Small intestine (tissue), 7 donors: ENCODE measurements at regions not wholly inside any gene's neighbourhood (a gene's known extent, or its start where the extent isn't known, plus 50 kb on each side); places are given as distances from the start of the nearest gene placed in this dataset.
A peak's percentile ranks its signal among the peaks of the same experiment; 100 is the strongest.

ENCODE experiments used
- DNase-seq, 2 donors: peaks; one replicate each; pipeline versions ENCODE4 v3.0.0 to v3.0.0-alpha.2; 2013
- FAIRE-seq: peaks from 2 replicates; lab custom pipeline; 2012; peaks lifted over from hg19 to GRCh38; lab: Jason Lieb, UNC
- H3K27ac ChIP-seq, 3 donors: one replicate each; pipeline ENCODE4 v1.5.1; 2013; ENCODE audit warnings: low read length in 2 of 3, mild to moderate bottlenecking in 2 of 3, control low read depth in 1 of 3, inconsistent platforms in 1 of 3, low read depth in 1 of 3, moderate library complexity in 1 of 3
- H3K27me3 ChIP-seq, 3 donors: one replicate each; pipeline ENCODE4 v1.6.1; 2013; ENCODE audit warnings: low read length in 3 of 3, inconsistent platforms in 1 of 3; ENCODE audit not compliant: control insufficient read depth in 3 of 3, insufficient read depth in 3 of 3
- H3K36me3 ChIP-seq, 3 donors: one replicate each; pipeline ENCODE4 v1.6.1; 2013; ENCODE audit warnings: low read length in 3 of 3, inconsistent platforms in 1 of 3, low read depth in 1 of 3, mild to moderate bottlenecking in 1 of 3, moderate library complexity in 1 of 3; ENCODE audit not compliant: control insufficient read depth in 3 of 3, insufficient read depth in 2 of 3
- H3K4me1 ChIP-seq, 3 donors: one replicate each; pipeline ENCODE4 v1.6.1; 2013; ENCODE audit warnings: low read length in 2 of 3, inconsistent platforms in 1 of 3, low read depth in 1 of 3, mild to moderate bottlenecking in 1 of 3, moderate library complexity in 1 of 3; ENCODE audit not compliant: control insufficient read depth in 3 of 3, insufficient read depth in 2 of 3
- H3K4me3 ChIP-seq, 3 donors: one replicate each; pipeline ENCODE4 v1.5.1; 2013; ENCODE audit warnings: low read length in 3 of 3, control low read depth in 1 of 3, inconsistent platforms in 1 of 3, low read depth in 1 of 3, mild to moderate bottlenecking in 1 of 3, moderate library complexity in 1 of 3
- H3K9me3 ChIP-seq, 2 donors: one replicate each; pipeline ENCODE4 v1.6.1; 2013; ENCODE audit warnings: low read depth in 1 of 2, low read length in 1 of 2; ENCODE audit not compliant: control insufficient read depth in 2 of 2, insufficient read depth in 1 of 2
- WGBS, 3 donors: extraction: QIAGEN DNeasy Blood & Tissue Kit; methylation state at CpG; one replicate each; pipeline ENCODE4 v1.1.7; 2013; 5-methylcytosine and 5-hydroxymethylcytosine counted together
- donor health status: healthy with polysubstance abuse.
- donor health status: control.
- donor health status: control.
- donor health status: Bipolar disorder and iron deficiency.
- donor health status: healthy.

- H3K36me3 ChIP-seq = no peaks in the 10 kb centered on the region
- no peak overlapping the region for H3K4me3 ChIP-seq
- H3K27me3 ChIP-seq = no peaks in the 10 kb centered on the region
- no peak overlapping the region for H3K27ac ChIP-seq
- DNase-seq (no peak), FAIRE-seq (no peak)
- no peaks in the 10 kb centered on the region for H3K9me3 ChIP-seq
- H3K4me1 ChIP-seq = no peaks in the 10 kb centered on the region
- WGBS, 3 donors = 44 to 90% (median 54%) methylated on average over 2 of the region's 2 CpGs
Observed at GRCh38 chr7:16356301-16356958, 64.9 kb downstream of the CRPPA start.

- no peak for DNase-seq
- Histone ChIP-seq H3K36me3 (no peaks in the 10 kb centered on the region), H3K27me3 (no peaks in the 10 kb centered on the region), H3K27ac (no peak overlapping the region), H3K4me1 (no peaks in the 10 kb centered on the region), H3K9me3 (no peaks in the 10 kb centered on the region), H3K4me3 (no peak overlapping the region)
- FAIRE-seq = no peak
- 42 to 78% (median 47%) methylated on average over 1 of the region's 1 CpG for WGBS, 3 donors
Observed at GRCh38 chr7:16354573-16354972, 66.8 kb downstream of the CRPPA start.

- FAIRE-seq = no peak
- no peak for DNase-seq
- Histone ChIP-seq H3K27ac (no peak overlapping the region), H3K36me3 (no peaks in the 10 kb centered on the region), H3K4me3 (no peak overlapping the region), H3K27me3 (no peaks in the 10 kb centered on the region), H3K4me1 (no peaks in the 10 kb centered on the region), H3K9me3 (no peaks in the 10 kb centered on the region)
- WGBS, 3 donors = 59 to 67% (median 62%) methylated on average over 3 to 4 of the region's 4 CpGs
Observed at GRCh38 chr7:16353226-16353625, 68.1 kb downstream of the CRPPA start.

- no peaks in the 10 kb centered on the region for H3K36me3 ChIP-seq
- no peak for DNase-seq
- H3K4me3 ChIP-seq = no peak overlapping the region
- no peak for FAIRE-seq
- WGBS, 3 donors = 80 to 88% (median 81%) methylated on average over 2 of the region's 2 CpGs
- H3K27me3 ChIP-seq = no peaks in the 10 kb centered on the region
- H3K27ac ChIP-seq = no peak overlapping the region
- H3K9me3 ChIP-seq = no peaks in the 10 kb centered on the region
- no peaks in the 10 kb centered on the region for H3K4me1 ChIP-seq
Observed at GRCh38 chr7:16350634-16351033, 70.7 kb downstream of the CRPPA start.

- no peaks in the 10 kb centered on the region for H3K4me1 ChIP-seq
- 76 to 83% (median 79%) methylated on average over 4 of the region's 4 CpGs for WGBS, 3 donors
- no peak overlapping the region for H3K27ac ChIP-seq
- peaks cover 2 to 3% of the 10 kb centered on the region in 2 donors for H3K9me3 ChIP-seq
- H3K27me3 ChIP-seq = no peaks in the 10 kb centered on the region
- no peaks in the 10 kb centered on the region for H3K36me3 ChIP-seq
- DNase-seq (no peak), FAIRE-seq (no peak)
- H3K4me3 ChIP-seq = no peak overlapping the region
Observed at GRCh38 chr7:16348251-16348650, 73.1 kb downstream of the CRPPA start.

GRCh38 chr7:16347827-16348192 is 73.5 kb downstream of the CRPPA start:
- H3K27ac ChIP-seq = no peak overlapping the region
- no peak for DNase-seq

GRCh38 chr7:16347066-16347826 is 74.1 kb downstream of the CRPPA start:
- H3K4me1 ChIP-seq = no peaks in the 10 kb centered on the region
- no peak overlapping the region for H3K27ac ChIP-seq
- no peak overlapping the region for H3K4me3 ChIP-seq
- peaks cover 2 to 3% of the 10 kb centered on the region in 2 donors for H3K9me3 ChIP-seq
- DNase-seq = no peak
- H3K36me3 ChIP-seq = no peaks in the 10 kb centered on the region
- WGBS, 3 donors = 84 to 94% (median 92%) methylated on average over 1 of the region's 1 CpG
- FAIRE-seq = no peak
- no peaks in the 10 kb centered on the region for H3K27me3 ChIP-seq

More at GRCh38 chr7:16347827-16348192, 73.5 kb downstream of the CRPPA start:
- H3K4me1 ChIP-seq = no peaks in the 10 kb centered on the region
- no peak overlapping the region for H3K4me3 ChIP-seq
- H3K36me3 ChIP-seq = no peaks in the 10 kb centered on the region
- no peaks in the 10 kb centered on the region for H3K27me3 ChIP-seq
- WGBS, 3 donors = 26 to 38% (median 33%) methylated on average over 1 of the region's 1 CpG
- no peak for FAIRE-seq
- H3K9me3 ChIP-seq = peaks cover 2 to 3% of the 10 kb centered on the region in 2 donors

GRCh38 chr7:16345979-16346958 is 75.1 kb downstream of the CRPPA start:
- DNase-seq (peak in 1 of 2 donors; percentile 1), FAIRE-seq (no peak)
- peaks cover 2 to 3% of the 10 kb centered on the region in 2 donors for H3K9me3 ChIP-seq
- WGBS, 3 donors = 71 to 74% (median 71%) methylated on average over 5 of the region's 5 CpGs
- H3K4me3 ChIP-seq = no peak overlapping the region
- no peak overlapping the region for H3K27ac ChIP-seq
- no peaks in the 10 kb centered on the region for H3K4me1 ChIP-seq
- H3K27me3 ChIP-seq = no peaks in the 10 kb centered on the region
- H3K36me3 ChIP-seq = no peaks in the 10 kb centered on the region
